Smooth muscle cell (in vitro differentiated cells): ENCODE measurements at regions not wholly inside any gene's neighbourhood (a gene's known extent, or its start where the extent isn't known, plus 50 kb on each side); places are given as distances from the start of the nearest gene placed in this dataset.

Experiments used
- DNase-seq: peaks from one replicate; lab custom pipeline; 2025; ENCODE audit not compliant: unreplicated experiment; lab: John Stamatoyannopoulos, UW
- H2AFZ ChIP-seq: fragments of 200-600 bp; sonication (generic); 2 replicates; pipeline ENCODE4 v1.6.0; 2016; ENCODE audit warnings: antibody characterized with exemption, low read depth, mild to moderate bottlenecking
- H3F3A ChIP-seq: fragments of 200-600 bp; sonication (generic); 2 replicates; pipeline ENCODE4 v1.6.0; 2017; ENCODE audit warnings: antibody characterized with exemption, low read depth
- H3K27ac ChIP-seq: fragments of 200-600 bp; sonication (generic); 2 replicates; pipeline ENCODE4 v1.5.1; 2016; ENCODE audit warnings: low read depth, mild to moderate bottlenecking
- H3K27me3 ChIP-seq: fragments of 200-600 bp; sonication (generic); 2 replicates; pipeline ENCODE4 v1.6.1; 2016; ENCODE audit warnings: low read depth, mild to moderate bottlenecking
- H3K36me3 ChIP-seq: fragments of 200-600 bp; sonication (generic); 2 replicates; pipeline ENCODE4 v1.5.1; 2016; ENCODE audit warnings: low read depth
- H3K4me1 ChIP-seq: fragments of 200-600 bp; sonication (generic); 2 replicates; pipeline ENCODE4 v1.5.1; 2016; ENCODE audit warnings: low read depth
- H3K4me2 ChIP-seq: fragments of 200-600 bp; sonication (generic); 2 replicates; pipeline ENCODE4 v1.6.0; 2016; ENCODE audit warnings: mild to moderate bottlenecking
- H3K4me3 ChIP-seq: fragments of 200-600 bp; sonication (generic); 2 replicates; pipeline ENCODE4 v1.5.1; 2016; ENCODE audit warnings: mild to moderate bottlenecking
- H3K79me2 ChIP-seq: fragments of 200-600 bp; sonication (generic); 2 replicates; pipeline ENCODE4 v1.6.0; 2016; ENCODE audit warnings: low read depth, mild to moderate bottlenecking
- H3K9ac ChIP-seq: fragments of 200-600 bp; sonication (generic); 2 replicates; pipeline ENCODE4 v1.6.0; 2016; ENCODE audit warnings: low read depth
- H3K9me3 ChIP-seq: fragments of 200-600 bp; sonication (generic); replicated peaks from 2 replicates; pipeline ENCODE4 v1.5.1; 2016; ENCODE audit warnings: low read depth
- H4K20me1 ChIP-seq: fragments of 200-600 bp; sonication (generic); 2 replicates; pipeline ENCODE4 v1.6.0; 2016; ENCODE audit warnings: low read depth
- CTCF ChIP-seq: fragments of 200-600 bp; sonication (generic); IDR thresholded peaks from 2 replicates; pipeline ENCODE4 v1.5.1; 2017; ENCODE audit warnings: borderline replicate concordance, mild to moderate bottlenecking, antibody characterized with exemption; ENCODE audit not compliant: insufficient read depth, poor library complexity, severe bottlenecking
- WGBS: methylation state at CpG from one replicate; pipeline ENCODE4 v1.1.7; 2016; ENCODE audit warnings: low lambda C conversion rate; 5-methylcytosine and 5-hydroxymethylcytosine counted together

- Histone ChIP-seq H3K9ac (no peak overlapping the region), H4K20me1 (no peaks in the 10 kb centered on the region), H3K9me3 (no peaks in the 10 kb centered on the region), H2AFZ (no peak overlapping the region), H3K4me1 (no peaks in the 10 kb centered on the region), H3K4me2 (no peak overlapping the region), H3K4me3 (no peak overlapping the region), H3K27ac (no peak overlapping the region), H3K36me3 (no peaks in the 10 kb centered on the region), H3K27me3 (no peaks in the 10 kb centered on the region), H3F3A (no peaks in the 10 kb centered on the region), H3K79me2 (no peaks in the 10 kb centered on the region)
- DNase-seq: no peak
- TF ChIP-seq CTCF: no peak
- 55% methylated on average over 1 of the region's 1 CpG for WGBS
Observed at GRCh38 chr9:7452378-7452777, 347.2 kb downstream of the DMAC1 start.

- Histone ChIP-seq H3K4me3 (no peak overlapping the region), H4K20me1 (no peaks in the 10 kb centered on the region), H3K27ac (no peak overlapping the region), H3K36me3 (no peaks in the 10 kb centered on the region), H2AFZ (no peak overlapping the region), H3K9me3 (no peaks in the 10 kb centered on the region), H3K27me3 (no peaks in the 10 kb centered on the region), H3F3A (no peaks in the 10 kb centered on the region), H3K9ac (no peak overlapping the region), H3K79me2 (no peaks in the 10 kb centered on the region), H3K4me1 (no peaks in the 10 kb centered on the region), H3K4me2 (no peak overlapping the region)
- TF ChIP-seq CTCF: no peak
- 81% methylated on average over 3 of the region's 3 CpGs for WGBS
- DNase-seq: no peak
Observed at GRCh38 chr9:7451062-7451461, 348.5 kb downstream of the DMAC1 start.

- no peak overlapping the region for H3K9ac ChIP-seq
- no peak overlapping the region for H3K27ac ChIP-seq
- no peaks in the 10 kb centered on the region for H3K36me3 ChIP-seq
- H3K27me3 ChIP-seq: no peaks in the 10 kb centered on the region
- no peak overlapping the region for H3K4me2 ChIP-seq
- 82% methylated on average over 1 of the region's 1 CpG for WGBS
- no peaks in the 10 kb centered on the region for H3F3A ChIP-seq
- no peak for DNase-seq
- H3K9me3 ChIP-seq: no peaks in the 10 kb centered on the region
- H2AFZ ChIP-seq: no peak overlapping the region
- no peak for TF ChIP-seq CTCF
- no peaks in the 10 kb centered on the region for H4K20me1 ChIP-seq
- no peaks in the 10 kb centered on the region for H3K4me1 ChIP-seq
- H3K4me3 ChIP-seq: no peak overlapping the region
- H3K79me2 ChIP-seq: no peaks in the 10 kb centered on the region
Observed at GRCh38 chr9:7443541-7443940, 356.0 kb downstream of the DMAC1 start.

GRCh38 chr9:7439355-7439995, 360.1 kb downstream of the DMAC1 start:
- Histone ChIP-seq H3K4me2 (no peak overlapping the region), H3K9ac (no peak overlapping the region), H3K4me3 (no peak overlapping the region), H3K4me1 (no peaks in the 10 kb centered on the region), H3F3A (no peaks in the 10 kb centered on the region), H3K9me3 (no peaks in the 10 kb centered on the region), H4K20me1 (no peaks in the 10 kb centered on the region), H2AFZ (no peak overlapping the region), H3K27ac (no peak overlapping the region), H3K79me2 (no peaks in the 10 kb centered on the region), H3K27me3 (no peaks in the 10 kb centered on the region), H3K36me3 (no peaks in the 10 kb centered on the region)
- no peak for TF ChIP-seq CTCF
- no peak for DNase-seq
